Mesendoderm (in vitro differentiated cells): ENCODE measurements at regions not wholly inside any gene's neighbourhood (a gene's known extent, or its start where the extent isn't known, plus 50 kb on each side); places are given as distances from the start of the nearest gene placed in this dataset.

Experiments used
- DNase-seq: peaks from one replicate; pipeline ENCODE4 v3.0.0; 2013
- H2AK5ac ChIP-seq: 2 replicates; pipeline ENCODE4 v1.6.1; 2013; ENCODE audit warnings: low read length, inconsistent platforms
- H2BK120ac ChIP-seq: 2 replicates; pipeline ENCODE4 v1.6.1; 2013; ENCODE audit warnings: low read depth, mild to moderate bottlenecking, low read length, moderate library complexity, mixed read lengths
- H2BK15ac ChIP-seq: replicated peaks from 2 replicates; pipeline ENCODE4 v1.6.1; 2013; ENCODE audit warnings: low read depth, mild to moderate bottlenecking, moderate library complexity
- H2BK5ac ChIP-seq: 2 replicates; pipeline ENCODE4 v1.6.1; 2013; ENCODE audit warnings: low read length, inconsistent platforms
- H3K18ac ChIP-seq: 2 replicates; pipeline ENCODE4 v1.6.1; 2013; ENCODE audit warnings: mild to moderate bottlenecking, low read length, mixed read lengths
- H3K23ac ChIP-seq: one replicate; pipeline ENCODE4 v1.6.1; 2013; ENCODE audit warnings: low read length
- H3K27ac ChIP-seq: 2 replicates; pipeline ENCODE4 v1.5.1; 2013; ENCODE audit warnings: low read depth, mild to moderate bottlenecking, inconsistent platforms, low read length, moderate library complexity
- H3K27me3 ChIP-seq: 2 replicates; pipeline ENCODE4 v1.6.1; 2013; ENCODE audit warnings: low read length, control low read depth, mild to moderate bottlenecking, inconsistent platforms; ENCODE audit not compliant: insufficient read depth, poor library complexity
- H3K36me3 ChIP-seq: 2 replicates; pipeline ENCODE4 v1.6.1; 2013; ENCODE audit warnings: low read length, inconsistent platforms; ENCODE audit not compliant: control insufficient read depth, insufficient read depth
- H3K4ac ChIP-seq: one replicate; pipeline ENCODE4 v1.6.1; 2013; ENCODE audit warnings: low read depth, mild to moderate bottlenecking, low read length, moderate library complexity
- H3K4me1 ChIP-seq: 2 replicates; pipeline ENCODE4 v1.6.1; 2013; ENCODE audit warnings: low read depth, low read length, inconsistent platforms; ENCODE audit not compliant: control insufficient read depth
- H3K4me2 ChIP-seq: 2 replicates; pipeline ENCODE4 v1.6.1; 2013; ENCODE audit warnings: low read length
- H3K4me3 ChIP-seq: 2 replicates; pipeline ENCODE4 v1.5.1; 2013; ENCODE audit warnings: mild to moderate bottlenecking, low read length
- H3K56ac ChIP-seq: one replicate; pipeline ENCODE4 v1.6.1; 2013; ENCODE audit warnings: low read length
- H3K79me1 ChIP-seq: 2 replicates; pipeline ENCODE4 v1.6.1; 2013; ENCODE audit warnings: low read length, inconsistent platforms
- H3K79me2 ChIP-seq: 2 replicates; pipeline ENCODE4 v1.6.1; 2013; ENCODE audit warnings: mild to moderate bottlenecking, low read length; ENCODE audit not compliant: control insufficient read depth, insufficient read depth
- H3K9ac ChIP-seq: 2 replicates; pipeline ENCODE4 v1.6.1; 2013; ENCODE audit warnings: low read length, inconsistent platforms
- H4K5ac ChIP-seq: one replicate; pipeline ENCODE4 v1.6.1; 2013; ENCODE audit warnings: low read length
- H4K8ac ChIP-seq: one replicate; pipeline ENCODE4 v1.6.1; 2013; ENCODE audit warnings: low read depth, mild to moderate bottlenecking, control low read depth, low read length, moderate library complexity
- WGBS: extraction: QIAGEN DNeasy Blood & Tissue Kit; methylation state at CpG from one replicate; pipeline ENCODE4 v1.1.7; 2013; ENCODE audit warnings: low lambda C conversion rate, missing lambda C conversion rate; ENCODE audit not compliant: insufficient coverage; ENCODE audit errors: extremely low coverage; 5-methylcytosine and 5-hydroxymethylcytosine counted together

DNA sequence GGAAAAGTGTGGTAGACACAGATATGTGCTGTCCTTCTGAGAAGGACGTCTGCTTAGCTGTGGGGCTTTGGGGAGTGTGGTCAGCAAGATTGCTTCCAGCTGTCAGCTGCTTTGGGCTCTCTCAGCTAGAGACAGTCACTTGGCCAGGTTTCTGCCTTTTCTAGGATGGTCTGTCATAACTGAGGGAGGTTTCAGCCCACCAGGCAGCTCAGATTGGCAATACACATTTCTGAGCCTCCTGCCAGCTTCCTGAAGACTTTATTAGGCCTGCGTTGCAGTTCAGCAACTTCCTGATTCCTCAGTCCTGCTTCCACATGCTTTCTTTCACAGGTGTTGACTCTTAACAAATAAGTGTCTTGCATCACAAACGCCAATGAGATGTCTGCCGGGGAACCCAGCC is 286.5 kb downstream of the SQOR start:
- Histone ChIP-seq H3K4me2 (no peak overlapping the region), H3K9ac (no peak overlapping the region), H3K56ac (no peak overlapping the region), H2BK120ac (no peak overlapping the region), H2AK5ac (no peak overlapping the region), H3K4me1 (no peaks in the 10 kb centered on the region), H2BK15ac (no peak overlapping the region), H3K27me3 (no peaks in the 10 kb centered on the region), H3K23ac (no peak overlapping the region), H4K5ac (no peak overlapping the region), H3K4me3 (no peak overlapping the region), H4K8ac (no peak overlapping the region), H3K79me1 (no peaks in the 10 kb centered on the region), H3K18ac (no peak overlapping the region), H3K36me3 (no peaks in the 10 kb centered on the region), H3K79me2 (no peaks in the 10 kb centered on the region), H3K27ac (no peak overlapping the region), H2BK5ac (no peak overlapping the region), H3K4ac (no peak overlapping the region)
- WGBS: no CpG with 5 or more reads among the region's 4 CpGs
- DNase-seq: peak; percentile 43

GRCh38 chr15:45921978-45922377 is 287.1 kb downstream of the SQOR start:
- Histone ChIP-seq H3K18ac (no peak overlapping the region), H2BK5ac (no peak overlapping the region), H3K79me1 (no peaks in the 10 kb centered on the region), H3K56ac (no peak overlapping the region), H3K9ac (no peak overlapping the region), H3K23ac (no peak overlapping the region), H3K79me2 (no peaks in the 10 kb centered on the region), H3K4ac (no peak overlapping the region), H3K27ac (no peak overlapping the region), H2BK120ac (no peak overlapping the region), H4K8ac (no peak overlapping the region), H4K5ac (no peak overlapping the region), H2AK5ac (no peak overlapping the region), H3K27me3 (no peaks in the 10 kb centered on the region), H2BK15ac (no peak overlapping the region), H3K4me3 (no peak overlapping the region), H3K36me3 (no peaks in the 10 kb centered on the region), H3K4me2 (no peak overlapping the region), H3K4me1 (no peaks in the 10 kb centered on the region)
- WGBS: no CpG with 5 or more reads among the region's 2 CpGs
- no peak for DNase-seq

DNA sequence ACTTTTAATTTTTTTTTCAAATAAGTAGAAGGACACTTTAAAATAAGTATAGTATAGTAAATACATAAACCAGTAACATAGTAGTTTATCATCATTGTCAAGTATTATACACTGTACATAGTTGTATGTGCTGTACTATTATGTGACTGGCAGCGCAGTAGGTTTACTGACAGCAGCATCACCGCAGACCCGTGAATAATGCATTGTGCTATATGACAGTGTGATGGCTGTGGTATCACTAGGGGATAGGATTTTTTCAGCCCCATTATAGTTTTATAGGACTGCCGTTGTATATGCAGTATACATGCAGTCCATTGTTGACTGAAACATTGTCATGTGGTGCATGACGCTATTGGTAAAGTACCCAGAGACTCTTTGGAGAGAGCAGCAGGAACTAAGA is 306.5 kb downstream of the SQOR start:
- Histone ChIP-seq H2BK5ac (no peak overlapping the region), H3K4me1 (no peaks in the 10 kb centered on the region), H2AK5ac (no peak overlapping the region), H4K5ac (no peak overlapping the region), H4K8ac (no peak overlapping the region), H3K18ac (no peak overlapping the region), H3K4me2 (no peak overlapping the region), H3K56ac (no peak overlapping the region), H3K27me3 (no peaks in the 10 kb centered on the region), H2BK15ac (no peak overlapping the region), H3K27ac (no peak overlapping the region), H3K79me2 (no peaks in the 10 kb centered on the region), H2BK120ac (no peak overlapping the region), H3K36me3 (no peaks in the 10 kb centered on the region), H3K23ac (no peak overlapping the region), H3K9ac (no peak overlapping the region), H3K4ac (peak overlapping the region; percentile 36), H3K79me1 (no peaks in the 10 kb centered on the region), H3K4me3 (no peak overlapping the region)
- DNase-seq: no peak
- WGBS: no CpG with 5 or more reads among the region's 5 CpGs

- no peak for DNase-seq
- no peak overlapping the region for H2BK5ac ChIP-seq
- H2BK120ac ChIP-seq: no peak overlapping the region
- H4K5ac ChIP-seq: no peak overlapping the region
- no peak overlapping the region for H2AK5ac ChIP-seq
- H3K4ac ChIP-seq: no peak overlapping the region
- no peaks in the 10 kb centered on the region for H3K79me1 ChIP-seq
- no peak overlapping the region for H3K4me3 ChIP-seq
- H3K4me1 ChIP-seq: peaks cover 5% of the 10 kb centered on the region
- no peak overlapping the region for H2BK15ac ChIP-seq
- no peak overlapping the region for H3K4me2 ChIP-seq
- H3K79me2 ChIP-seq: no peaks in the 10 kb centered on the region
- no peaks in the 10 kb centered on the region for H3K36me3 ChIP-seq
- H3K27me3 ChIP-seq: no peaks in the 10 kb centered on the region
- H3K9ac ChIP-seq: no peak overlapping the region
- no peak overlapping the region for H3K23ac ChIP-seq
- no peak overlapping the region for H3K27ac ChIP-seq
- H3K18ac ChIP-seq: no peak overlapping the region
- H3K56ac ChIP-seq: no peak overlapping the region
- no CpG with 5 or more reads among the region's 4 CpGs for WGBS
- H4K8ac ChIP-seq: no peak overlapping the region
These were observed 308.4 kb downstream of the SQOR start for GRCh38 chr15:45943240-45943639.

DNA sequence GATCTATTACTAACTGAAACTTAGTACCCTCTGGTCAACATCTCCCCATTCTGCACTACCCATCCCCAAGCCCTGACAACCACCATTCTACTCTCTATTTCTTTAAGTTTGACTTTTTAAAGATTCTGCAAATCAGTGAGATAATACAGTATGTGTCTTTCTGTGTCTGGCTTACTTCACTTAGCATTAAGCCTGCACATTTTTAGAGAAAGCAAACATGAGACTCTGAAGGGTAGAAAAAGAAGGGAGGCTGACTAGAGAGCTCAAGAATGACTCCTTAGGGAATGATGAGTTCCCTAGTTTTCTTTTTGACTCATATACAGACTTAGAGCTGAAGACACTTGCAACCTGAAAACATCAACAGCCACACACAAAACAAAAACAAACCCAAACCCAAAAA is 311.3 kb downstream of the SQOR start:
- Histone ChIP-seq H3K4me1 (peaks cover 6% of the 10 kb centered on the region), H3K18ac (no peak overlapping the region)

GRCh38 chr15:45948181-45948621 is 313.4 kb downstream of the SQOR start:
- Histone ChIP-seq H2BK15ac (no peak overlapping the region), H3K79me2 (no peaks in the 10 kb centered on the region), H3K4me1 (peaks cover 6% of the 10 kb centered on the region), H3K4me3 (no peak overlapping the region), H3K4ac (no peak overlapping the region), H3K27ac (peak overlapping the region; percentile 26), H3K18ac (no peak overlapping the region), H4K5ac (no peak overlapping the region), H3K56ac (no peak overlapping the region), H4K8ac (no peak overlapping the region), H3K79me1 (no peaks in the 10 kb centered on the region), H3K4me2 (no peak overlapping the region), H2AK5ac (no peak overlapping the region), H3K27me3 (no peaks in the 10 kb centered on the region), H2BK120ac (no peak overlapping the region), H2BK5ac (no peak overlapping the region), H3K23ac (no peak overlapping the region), H3K36me3 (no peaks in the 10 kb centered on the region), H3K9ac (no peak overlapping the region)
- no CpG with 5 or more reads among the region's 3 CpGs for WGBS
- peak; percentile 60 for DNase-seq

More for the DNA sequence above, 311.3 kb downstream of the SQOR start:
- H3K56ac ChIP-seq: no peak overlapping the region
- H3K27me3 ChIP-seq: no peaks in the 10 kb centered on the region
- no peak overlapping the region for H3K23ac ChIP-seq
- no peak overlapping the region for H3K4me2 ChIP-seq
- H2AK5ac ChIP-seq: no peak overlapping the region
- no peak overlapping the region for H4K5ac ChIP-seq
- no peaks in the 10 kb centered on the region for H3K79me2 ChIP-seq
- no peak for DNase-seq
- H3K4ac ChIP-seq: no peak overlapping the region
- no peak overlapping the region for H2BK15ac ChIP-seq
- H3K4me3 ChIP-seq: no peak overlapping the region
- H3K36me3 ChIP-seq: no peaks in the 10 kb centered on the region
- H4K8ac ChIP-seq: no peak overlapping the region
- no peak overlapping the region for H3K9ac ChIP-seq
- H2BK5ac ChIP-seq: no peak overlapping the region
- no peak overlapping the region for H3K27ac ChIP-seq
- no peaks in the 10 kb centered on the region for H3K79me1 ChIP-seq
- H2BK120ac ChIP-seq: no peak overlapping the region
